ENCODE measurements at regions not wholly inside any gene's neighbourhood (a gene's known extent, or its start where the extent isn't known, plus 50 kb on each side); places are given as distances from the start of the nearest gene placed in this dataset.

GRCh38 chr2:236715077-236715476 lies 145.5 kb downstream of the ACKR3 start:
- H2AFZ ChIP-seq (ENCODE audit: low read depth, low read length), result no peak overlapping the region
- H3K4me1 ChIP-seq (replicated peaks in 1 of 2; ENCODE audit: control insufficient read depth in 2 of 2, insufficient read depth in 2 of 2, low read length in 2 of 2), result no peaks in the 10 kb centered on the region
- ATAC-seq (no peak), FAIRE-seq (no peak), DNase-seq (ENCODE audit: extremely low read depth in 1 of 4, low spot score in 3 of 4) (no peak)
- no peak overlapping the region for H3K4me3 ChIP-seq
- H3K27ac ChIP-seq (ENCODE audit: extremely low read depth, low read depth, low read length), result no peak overlapping the region
- 0% methylated on average over 6 of the region's 10 CpGs for WGBS (ENCODE audit: insufficient coverage, low coverage, missing lambda C conversion rate)
- ChIA-PET POLR2A (no interaction called here), CTCF (ENCODE audit: low intra/inter-chr PET ratio) (no interaction called here)
- H3K36me3 ChIP-seq (ENCODE audit: control insufficient read depth, insufficient read depth, low read length), result no peaks in the 10 kb centered on the region
- TF ChIP-seq STAT6 (CRISPR knock-in tag; IDR thresholded peaks at IDR 0.05) (no peak), PBX2 (CRISPR knock-in tag; IDR thresholded peaks at IDR 0.05; ENCODE audit: low read depth) (no peak), PBX2 (tag; conservative IDR thresholded peaks at IDR 0.05; ENCODE audit: low read depth) (no peak), DEAF1 (CRISPR knock-in tag; IDR thresholded peaks at IDR 0.05) (no peak), ZNF785 (CRISPR knock-in tag; IDR thresholded peaks at IDR 0.05) (no peak), CREM (IDR thresholded peaks at IDR 0.05; ENCODE audit: low read depth) (no peak), MCM3 (IDR thresholded peaks at IDR 0.05) (no peak), ELF2 (CRISPR knock-in tag; IDR thresholded peaks at IDR 0.05) (no peak), E2F8 (IDR thresholded peaks at IDR 0.05; ENCODE audit: low read depth, partially characterized antibody) (no peak), ZNF175 (CRISPR knock-in tag; IDR thresholded peaks at IDR 0.05; ENCODE audit: low read depth) (no peak), SAFB2 (IDR thresholded peaks at IDR 0.05; ENCODE audit: borderline replicate concordance, low read depth, low read length, severe bottlenecking) (no peak), MAX (CRISPR knock-in tag; IDR thresholded peaks at IDR 0.05) (no peak), ARID1B (IDR thresholded peaks at IDR 0.05) (no peak), TAL1 (IDR thresholded peaks at IDR 0.05) (no peak)
- no peaks in the 10 kb centered on the region for H3K9me3 ChIP-seq (replicated peaks; ENCODE audit: control insufficient read depth, insufficient read depth, low read depth, low read length)
- H3K4me2 ChIP-seq (ENCODE audit: insufficient read depth, low read length), result no peak overlapping the region
- H3K27me3 ChIP-seq (ENCODE audit: control insufficient read depth in 2 of 2, insufficient read depth in 2 of 2, low read length in 2 of 2), result peaks cover 0 to 19% of the 10 kb centered on the region in 2 experiments; a peak in 3 of 5 replicates
- in situ Hi-C loops (cut with MboI), result no loop called here
- H3K9me1 ChIP-seq (ENCODE audit: control insufficient read depth, insufficient read depth, low read length), result no peaks in the 10 kb centered on the region
- H3K9ac ChIP-seq (ENCODE audit: insufficient read depth in 1 of 2, low read depth in 2 of 2, low read length in 2 of 2), result no peak overlapping the region
- H3K79me2 ChIP-seq (ENCODE audit: control insufficient read depth, insufficient read depth, low read length), result no peaks in the 10 kb centered on the region
- no peaks in the 10 kb centered on the region for H4K20me1 ChIP-seq (replicated peaks; ENCODE audit: control insufficient read depth, insufficient read depth, low read length)
- BruUV-seq (replicated peaks), result no TSS peak
- intact Hi-C loops (cut with micrococcal nuclease), result no loop called here

All from K562 (cell line).